HL-60 (cell line): ENCODE measurements at regions not wholly inside any gene's neighbourhood (a gene's known extent, or its start where the extent isn't known, plus 50 kb on each side); places are given as distances from the start of the nearest gene placed in this dataset.

Source experiments
- DNase-seq, 2 experiments: peaks; one replicate each; pipeline ENCODE4 v3.0.0-alpha.2; 2010 to 2020; ENCODE audit warnings: low read depth in 1 of 2, low spot score in 1 of 2
- H3K27ac ChIP-seq: fragments of 250-450 bp; sonication (Bioruptor Pico); replicated peaks from 2 replicates; pipeline ENCODE4 v1.5.1; 2020; ENCODE audit warnings: mild to moderate bottlenecking, moderate library complexity
- H3K27me3 ChIP-seq: fragments of 250-450 bp; sonication (Bioruptor Pico); 2 replicates; pipeline ENCODE4 v1.5.1; 2021; ENCODE audit warnings: mild to moderate bottlenecking, moderate library complexity; ENCODE audit not compliant: insufficient read depth, poor library complexity, severe bottlenecking
- H3K4me3 ChIP-seq: replicated peaks from 2 replicates; pipeline ENCODE4 v1.5.1; 2011; ENCODE audit warnings: mild to moderate bottlenecking, control low read depth, low read length; ENCODE audit not compliant: insufficient read depth
- GABPA ChIP-seq: IDR thresholded peaks from 2 replicates; pipeline ENCODE4 v1.6.1; 2012; ENCODE audit warnings: low read depth
- POLR2AphosphoS5 ChIP-seq: IDR thresholded peaks from 2 replicates; pipeline ENCODE4 v1.6.1; 2012; ENCODE audit warnings: low read depth
- REST ChIP-seq: IDR thresholded peaks from 2 replicates; pipeline ENCODE4 v1.6.1; 2012; ENCODE audit warnings: low read depth; ENCODE audit not compliant: insufficient replicate concordance
- SPI1 ChIP-seq: IDR thresholded peaks from 2 replicates; pipeline ENCODE4 v1.6.1; 2012; ENCODE audit warnings: low read depth, mild to moderate bottlenecking, borderline replicate concordance
- TF ChIP-seq, protein P1 (sequence below): IDR thresholded peaks from one replicate; pipeline ENCODE4 v1.5.1; 2011; ENCODE audit warnings: low read length, control low read depth, inconsistent platforms; ENCODE audit not compliant: insufficient read depth

DNA sequence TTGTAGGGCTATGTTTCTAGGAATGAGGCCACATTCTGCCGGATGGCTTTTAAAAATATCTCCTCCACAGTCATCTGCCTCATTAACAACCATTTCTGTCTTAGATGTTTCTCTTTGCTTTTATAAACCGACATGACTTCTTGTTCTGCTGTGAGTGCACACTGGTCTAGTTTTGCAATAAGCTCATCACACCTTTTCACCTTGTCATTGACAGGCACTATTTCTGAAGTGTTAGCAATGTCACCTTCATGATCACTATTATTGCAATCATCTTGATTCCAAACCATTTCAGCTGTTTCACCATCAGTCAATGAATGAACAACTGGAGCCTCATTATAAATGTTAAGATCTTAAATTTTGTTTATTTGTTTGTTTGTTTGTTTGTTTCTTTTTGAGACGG is 523.7 kb upstream of the DSEL start:
- H3K27ac ChIP-seq, result no peak overlapping the region

GRCh38 chr18:68035774-68036522 is 519.4 kb upstream of the DSEL start:
- TF ChIP-seq SPI1, result no peak
- TF ChIP-seq, protein P1, sequence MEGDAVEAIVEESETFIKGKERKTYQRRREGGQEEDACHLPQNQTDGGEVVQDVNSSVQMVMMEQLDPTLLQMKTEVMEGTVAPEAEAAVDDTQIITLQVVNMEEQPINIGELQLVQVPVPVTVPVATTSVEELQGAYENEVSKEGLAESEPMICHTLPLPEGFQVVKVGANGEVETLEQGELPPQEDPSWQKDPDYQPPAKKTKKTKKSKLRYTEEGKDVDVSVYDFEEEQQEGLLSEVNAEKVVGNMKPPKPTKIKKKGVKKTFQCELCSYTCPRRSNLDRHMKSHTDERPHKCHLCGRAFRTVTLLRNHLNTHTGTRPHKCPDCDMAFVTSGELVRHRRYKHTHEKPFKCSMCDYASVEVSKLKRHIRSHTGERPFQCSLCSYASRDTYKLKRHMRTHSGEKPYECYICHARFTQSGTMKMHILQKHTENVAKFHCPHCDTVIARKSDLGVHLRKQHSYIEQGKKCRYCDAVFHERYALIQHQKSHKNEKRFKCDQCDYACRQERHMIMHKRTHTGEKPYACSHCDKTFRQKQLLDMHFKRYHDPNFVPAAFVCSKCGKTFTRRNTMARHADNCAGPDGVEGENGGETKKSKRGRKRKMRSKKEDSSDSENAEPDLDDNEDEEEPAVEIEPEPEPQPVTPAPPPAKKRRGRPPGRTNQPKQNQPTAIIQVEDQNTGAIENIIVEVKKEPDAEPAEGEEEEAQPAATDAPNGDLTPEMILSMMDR, result no peak
- no peak for TF ChIP-seq POLR2AphosphoS5
- no peak for TF ChIP-seq GABPA
- no peak for TF ChIP-seq REST
- H3K27ac ChIP-seq, result no peak overlapping the region
- DNase-seq, result no peak
- no peak overlapping the region for H3K4me3 ChIP-seq
- H3K27me3 ChIP-seq, result no peaks in the 10 kb centered on the region

More for the DNA sequence above, 523.7 kb upstream of the DSEL start:
- Histone ChIP-seq H3K4me3 (no peak overlapping the region), H3K27me3 (no peaks in the 10 kb centered on the region)
- no peak for TF ChIP-seq REST
- no peak for TF ChIP-seq SPI1
- no peak for TF ChIP-seq GABPA
- TF ChIP-seq POLR2AphosphoS5, result no peak
- TF ChIP-seq, protein P1, result no peak
- DNase-seq, result no peak

DNA sequence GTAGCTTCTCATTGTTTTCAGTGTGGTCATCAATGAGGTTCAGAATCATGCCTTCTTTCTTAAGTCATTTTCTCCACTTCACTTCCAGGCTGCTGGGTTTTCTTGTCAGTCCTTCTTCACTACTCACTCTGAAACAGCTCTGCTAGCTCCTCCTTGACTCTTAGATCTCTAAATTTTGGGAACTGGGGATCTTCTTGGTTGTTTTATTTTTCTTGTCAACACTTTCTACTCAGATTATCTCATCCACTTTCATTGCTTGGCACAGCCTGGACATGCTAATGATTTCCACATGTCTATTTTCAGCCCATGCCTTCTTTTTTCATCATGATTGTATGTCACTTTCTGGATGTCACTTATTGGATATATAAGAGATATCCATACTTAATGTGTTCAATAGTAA is 517.8 kb upstream of the DSEL start:
- Histone ChIP-seq H3K4me3 (no peak overlapping the region), H3K27ac (no peak overlapping the region), H3K27me3 (no peaks in the 10 kb centered on the region)
- TF ChIP-seq SPI1, result no peak
- TF ChIP-seq REST, result no peak
- TF ChIP-seq, protein P1, result no peak
- no peak for TF ChIP-seq GABPA
- TF ChIP-seq POLR2AphosphoS5, result no peak
- DNase-seq, result no peak
